Kidney (tissue), 13 donors: ENCODE measurements at regions not wholly inside any gene's neighbourhood (a gene's known extent, or its start where the extent isn't known, plus 50 kb on each side); places are given as distances from the start of the nearest gene placed in this dataset.

Experiments
- DNase-seq, 5 donors: peaks; one replicate each; pipeline ENCODE4 v3.0.0-alpha.2; 2013 to 2020
- FAIRE-seq: peaks from 2 replicates; lab custom pipeline; 2012; peaks lifted over from hg19 to GRCh38; lab: Jason Lieb, UNC
- H3K27ac ChIP-seq, 2 donors: one replicate each; pipeline ENCODE4 v1.7.0; 2013; ENCODE audit warnings: low read depth in 2 of 2, low read length in 2 of 2, inconsistent platforms in 1 of 2
- H3K27me3 ChIP-seq: one replicate; pipeline ENCODE4 v1.7.1; 2013; ENCODE audit warnings: low read length, inconsistent platforms; ENCODE audit not compliant: control insufficient read depth, insufficient read depth
- H3K36me3 ChIP-seq, 3 donors: one replicate each; pipeline versions ENCODE4 v1.7.0 to v1.7.1; 2013; ENCODE audit warnings: low read length in 3 of 3, control low read depth in 1 of 3, inconsistent platforms in 1 of 3; ENCODE audit not compliant: insufficient read depth in 3 of 3, control insufficient read depth in 2 of 3
- H3K4me1 ChIP-seq, 3 donors: one replicate each; pipeline versions ENCODE4 v1.7.0 to v1.7.1; 2013; ENCODE audit warnings: low read length in 3 of 3, inconsistent platforms in 1 of 3, low read depth in 1 of 3; ENCODE audit not compliant: control insufficient read depth in 2 of 3, insufficient read depth in 2 of 3
- H3K4me3 ChIP-seq, 3 donors: one replicate each; pipeline versions ENCODE4 v1.7.0 to v1.8.1; 2013; ENCODE audit warnings: low read length in 3 of 3, control low read depth in 1 of 3, inconsistent platforms in 1 of 3
- H3K9ac ChIP-seq, 3 donors: one replicate each; pipeline versions ENCODE4 v1.7.0 to v1.7.1; 2013; ENCODE audit warnings: low read length in 3 of 3, control low read depth in 1 of 3, inconsistent platforms in 1 of 3
- H3K9me3 ChIP-seq, 3 donors: one replicate each; pipeline versions ENCODE4 v1.7.0 to v1.7.1; 2013; ENCODE audit warnings: low read length in 3 of 3, control low read depth in 1 of 3, inconsistent platforms in 1 of 3; ENCODE audit not compliant: control insufficient read depth in 2 of 3, insufficient read depth in 1 of 3
- CTCF ChIP-seq: IDR thresholded peaks from 3 replicates; pipeline ENCODE4 v1.5.1; 2012; ENCODE audit warnings: mild to moderate bottlenecking, moderate library complexity, borderline replicate concordance; ENCODE audit not compliant: insufficient read depth; ENCODE audit errors: extremely low read depth
- intact Hi-C: fragments of 100-400 bp; cut with DNase I; formaldehyde crosslinking; loops from one replicate; pipeline ENCODE4 v1.11.1; 2022
- donor health status: control.
- donor health status: control.
- donor health status: control.
- donor health status: control.
- donor health status: control.
- donor health status: DM: yes; HTN: yes; CAD: no.
- donor health status: Normal renal cell carcinoma (clear cell type).

- H3K36me3 ChIP-seq: no peaks in the 10 kb centered on the region
- intact Hi-C loops: loop anchor here (5.0 kb wide), 1 partner anchor 402 kb away; no protein-coding TSS in a partner anchor
- FAIRE-seq (peak; percentile 97), DNase-seq (peak; percentile 79 to 86 (median 84))
- no peaks in the 10 kb centered on the region for H3K4me1 ChIP-seq
- no peak overlapping the region for H3K4me3 ChIP-seq
- no peak overlapping the region for H3K27ac ChIP-seq
- no peaks in the 10 kb centered on the region for H3K27me3 ChIP-seq
- peak; percentile 65 for TF ChIP-seq CTCF
- no peak overlapping the region for H3K9ac ChIP-seq
- no peaks in the 10 kb centered on the region for H3K9me3 ChIP-seq
These were observed 91.4 kb downstream of the RTL9 start for GRCh38 chrX:110450050-110450449.

- no peak for DNase-seq
- H3K4me3 ChIP-seq: no peak overlapping the region
These were observed 95.7 kb downstream of the RTL9 start for GRCh38 chrX:110454336-110454735.

GRCh38 chrX:110462957-110463356 lies 104.3 kb downstream of the RTL9 start:
- TF ChIP-seq CTCF: no peak
- no peak for FAIRE-seq
- no peaks in the 10 kb centered on the region for H3K4me1 ChIP-seq
- no peak overlapping the region for H3K27ac ChIP-seq
- H3K36me3 ChIP-seq: no peaks in the 10 kb centered on the region
- intact Hi-C loops: no loop called here
- H3K27me3 ChIP-seq: peaks cover 4% of the 10 kb centered on the region
- H3K9me3 ChIP-seq: no peaks in the 10 kb centered on the region
- H3K9ac ChIP-seq: no peak overlapping the region
- DNase-seq: peak in 1 of 5 donors; percentile 8
- no peak overlapping the region for H3K4me3 ChIP-seq

More at GRCh38 chrX:110454336-110454735, 95.7 kb downstream of the RTL9 start:
- no peaks in the 10 kb centered on the region for H3K4me1 ChIP-seq
- intact Hi-C loops: loop anchor here (5.0 kb wide), 1 partner anchor 398 kb away; no protein-coding TSS in a partner anchor
- H3K9me3 ChIP-seq: no peaks in the 10 kb centered on the region
- no peak for FAIRE-seq
- H3K27ac ChIP-seq: no peak overlapping the region
- peaks cover 4% of the 10 kb centered on the region for H3K27me3 ChIP-seq
- TF ChIP-seq CTCF: no peak
- H3K9ac ChIP-seq: no peak overlapping the region
- no peaks in the 10 kb centered on the region for H3K36me3 ChIP-seq

- DNase-seq: no peak
- Histone ChIP-seq H3K4me1 (no peaks in the 10 kb centered on the region), H3K9me3 (no peaks in the 10 kb centered on the region), H3K27me3 (no peaks in the 10 kb centered on the region), H3K27ac (no peak overlapping the region), H3K9ac (no peak overlapping the region), H3K4me3 (no peak overlapping the region), H3K36me3 (no peaks in the 10 kb centered on the region)
- no peak for FAIRE-seq
- intact Hi-C loops: no loop called here
- no peak for TF ChIP-seq CTCF
These were observed 108.1 kb downstream of the RTL9 start for GRCh38 chrX:110466790-110467189.
